ENCODE measurements at regions not wholly inside any gene's neighbourhood (a gene's known extent, or its start where the extent isn't known, plus 50 kb on each side); places are given as distances from the start of the nearest gene placed in this dataset.

- no peaks in the 10 kb centered on the region for H3K27me3 ChIP-seq
- WGBS, 2 donors: 67 to 83% methylated on average over 10 to 15 of the region's 15 CpGs
Observed at GRCh38 chr11:134584001-134584561, 172.0 kb upstream of the B3GAT1 start.

DNA sequence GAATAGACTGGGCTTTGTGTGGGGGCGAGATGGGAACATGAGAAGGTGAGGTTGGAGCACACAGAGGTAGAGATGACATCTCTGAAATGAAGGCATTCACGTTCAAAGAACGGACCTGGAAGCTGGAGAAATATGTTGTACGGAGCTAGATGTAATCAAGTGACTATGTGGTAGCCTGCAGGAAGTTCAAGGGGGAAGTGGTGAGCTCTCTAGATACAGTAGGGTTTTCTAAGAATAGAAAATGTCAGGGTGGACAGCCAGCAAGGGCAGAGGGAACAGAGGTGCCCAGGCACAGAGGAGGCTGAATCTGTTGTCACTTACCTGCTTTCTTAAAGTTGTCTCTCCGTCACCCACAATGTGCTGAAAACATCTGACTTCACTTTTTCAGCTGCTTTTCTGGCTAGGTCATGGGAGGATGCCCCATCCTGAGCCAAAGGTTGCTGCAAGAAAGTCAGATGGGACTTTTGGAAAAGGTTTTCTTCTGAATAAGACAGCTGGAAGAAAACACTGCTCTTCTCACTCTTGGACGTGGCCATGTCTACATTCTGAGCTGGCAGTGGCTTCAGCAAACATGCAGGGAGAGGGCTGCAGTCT is 171.5 kb upstream of the B3GAT1 start:
- DNase-seq (no peak), ATAC-seq (ENCODE audit: low FRiP score in 2 of 2) (peak in 1 of 2 donors; percentile 59)
- Histone ChIP-seq H3K27me3 (no peaks in the 10 kb centered on the region), H3K36me3 (no peaks in the 10 kb centered on the region), H3K9me3 (no peaks in the 10 kb centered on the region), H3K4me1 (peaks cover 0 to 6% (median 0%) of the 10 kb centered on the region in 4 donors), H3K4me3 (no peak overlapping the region), H3K27ac (no peak overlapping the region)
- 41 to 42% methylated on average over 6 of the region's 6 CpGs for WGBS, 2 donors
- TF ChIP-seq CTCF (IDR thresholded peaks at IDR 0.05): no peak
- no peak for TF ChIP-seq POLR2A (IDR thresholded peaks at IDR 0.05)
- no peak for TF ChIP-seq POLR2AphosphoS5 (IDR thresholded peaks at IDR 0.05)
- TF ChIP-seq EP300 (IDR thresholded peaks at IDR 0.05): no peak

More at GRCh38 chr11:134584001-134584561, 172.0 kb upstream of the B3GAT1 start:
- TF ChIP-seq POLR2A (IDR thresholded peaks at IDR 0.05) (no peak), EP300 (IDR thresholded peaks at IDR 0.05) (no peak), POLR2AphosphoS5 (IDR thresholded peaks at IDR 0.05) (no peak), CTCF (IDR thresholded peaks at IDR 0.05) (no peak)
- ATAC-seq (ENCODE audit: low FRiP score in 2 of 2) (no peak), DNase-seq (no peak)
- H3K9me3 ChIP-seq: no peaks in the 10 kb centered on the region
- peaks cover 0 to 6% (median 0%) of the 10 kb centered on the region in 4 donors for H3K4me1 ChIP-seq
- no peak overlapping the region for H3K27ac ChIP-seq
- H3K36me3 ChIP-seq: no peaks in the 10 kb centered on the region
- no peak overlapping the region for H3K4me3 ChIP-seq

GRCh38 chr11:134582770-134583095 is 170.7 kb upstream of the B3GAT1 start:
- no peak for DNase-seq
- H3K9me3 ChIP-seq: no peaks in the 10 kb centered on the region
- H3K4me1 ChIP-seq: peaks cover 0 to 6% (median 0%) of the 10 kb centered on the region in 4 donors

DNA sequence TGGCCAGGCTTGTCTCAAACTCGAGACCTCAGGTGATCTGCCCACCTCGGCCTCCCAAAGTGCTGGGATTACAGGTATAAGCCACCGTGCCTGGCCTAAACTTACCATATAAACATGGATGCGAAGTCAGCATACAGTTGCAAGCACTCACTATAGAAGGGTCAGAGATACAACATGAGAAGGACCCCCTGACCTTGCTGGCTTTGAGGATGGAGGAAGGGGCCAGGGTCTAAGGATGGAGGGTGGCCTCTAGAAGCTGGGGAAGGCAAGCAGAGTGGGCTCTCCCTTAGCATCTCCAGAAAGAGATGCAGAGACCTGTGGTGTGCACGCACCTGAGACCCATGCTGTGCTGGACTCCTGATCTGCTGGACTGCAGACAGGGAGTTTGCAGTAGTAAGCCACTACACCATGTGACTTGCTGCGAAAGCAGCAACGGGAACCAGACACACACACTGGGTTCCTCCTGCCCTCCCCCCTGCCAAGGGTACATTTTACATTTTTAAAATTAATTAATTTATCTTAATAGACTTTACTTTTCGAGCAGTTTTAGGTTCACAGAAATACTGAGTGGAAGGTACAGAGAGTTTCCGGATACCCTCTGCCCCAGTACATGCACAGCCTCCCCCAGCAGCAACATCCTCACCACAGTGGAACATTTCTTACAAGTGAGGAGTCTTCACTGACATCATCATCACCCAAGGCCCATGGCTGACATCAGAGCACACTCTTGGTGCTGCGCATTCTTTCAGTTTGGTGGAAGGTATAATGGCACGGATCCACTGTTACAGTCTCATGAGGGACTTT is 170.1 kb upstream of the B3GAT1 start:
- Histone ChIP-seq H3K27ac (no peak overlapping the region), H3K4me1 (peaks cover 0 to 6% (median 0%) of the 10 kb centered on the region in 4 donors), H3K9me3 (no peaks in the 10 kb centered on the region), H3K27me3 (no peaks in the 10 kb centered on the region), H3K4me3 (no peak overlapping the region), H3K36me3 (no peaks in the 10 kb centered on the region)
- DNase-seq (no peak), ATAC-seq (ENCODE audit: low FRiP score in 2 of 2) (no peak)
- no peak for TF ChIP-seq CTCF (IDR thresholded peaks at IDR 0.05)
- 79 to 84% methylated on average over 11 of the region's 11 CpGs for WGBS, 2 donors

More at GRCh38 chr11:134582770-134583095, 170.7 kb upstream of the B3GAT1 start:
- no peak overlapping the region for H3K27ac ChIP-seq
- TF ChIP-seq EP300 (IDR thresholded peaks at IDR 0.05): no peak
- no peak for TF ChIP-seq POLR2A (IDR thresholded peaks at IDR 0.05)
- no peak for TF ChIP-seq POLR2AphosphoS5 (IDR thresholded peaks at IDR 0.05)
- no peak for TF ChIP-seq CTCF (IDR thresholded peaks at IDR 0.05)
- ATAC-seq (ENCODE audit: low FRiP score in 2 of 2): no peak
- no peaks in the 10 kb centered on the region for H3K36me3 ChIP-seq
- H3K27me3 ChIP-seq: no peaks in the 10 kb centered on the region
- WGBS, 2 donors: 41 to 67% methylated on average over 1 of the region's 1 CpG
- H3K4me3 ChIP-seq: no peak overlapping the region
